CD8-positive, alpha-beta memory T cell (primary cell): ENCODE measurements at regions not wholly inside any gene's neighbourhood (a gene's known extent, or its start where the extent isn't known, plus 50 kb on each side); places are given as distances from the start of the nearest gene placed in this dataset.

Source experiments
- CTCF ChIA-PET: fragments of 350-600 bp; sonication (Branson Sonifier 250); formaldehyde crosslinking; loops from one replicate; lab custom pipeline; 2021; ENCODE audit warnings: antibody characterized with exemption; lab: Charles Lee
- POLR2A ChIA-PET: fragments of 350-600 bp; sonication (Branson Sonifier 250); formaldehyde crosslinking; loops from one replicate; lab custom pipeline; 2021; ENCODE audit warnings: antibody characterized with exemption; lab: Charles Lee
- DNase-seq, 5 donors: peaks; one replicate each; pipeline versions ENCODE4 v3.0.0 to v3.0.0-alpha.2; 2020 to 2022; ENCODE audit warnings: mixed read lengths in 1 of 5
- H3K27ac ChIP-seq: one replicate; pipeline ENCODE4 v1.7.0; 2013; ENCODE audit warnings: low read depth, mild to moderate bottlenecking, low read length, moderate library complexity
- H3K27me3 ChIP-seq: 2 replicates; pipeline ENCODE4 v1.7.0; 2013; ENCODE audit warnings: low read length, mild to moderate bottlenecking; ENCODE audit not compliant: insufficient read depth, poor library complexity, severe bottlenecking
- H3K36me3 ChIP-seq: 2 replicates; pipeline ENCODE4 v1.7.0; 2013; ENCODE audit warnings: mild to moderate bottlenecking, low read length, moderate library complexity; ENCODE audit not compliant: insufficient read depth
- H3K4me1 ChIP-seq: 2 replicates; pipeline ENCODE4 v1.7.0; 2013; ENCODE audit warnings: mild to moderate bottlenecking, low read length, moderate library complexity; ENCODE audit not compliant: insufficient read depth
- H3K4me3 ChIP-seq: 2 replicates; pipeline ENCODE4 v1.7.0; 2013; ENCODE audit warnings: mild to moderate bottlenecking, low read length
- H3K9me3 ChIP-seq: 2 replicates; pipeline ENCODE4 v1.7.0; 2013; ENCODE audit warnings: mild to moderate bottlenecking, low read length
- H3K27ac Mint-ChIP-seq, 8 donors: one replicate each; pipeline ENCODE4 v1.8.0; 2020 to 2021; ENCODE audit warnings: mixed read lengths in 8 of 8, mild to moderate bottlenecking in 6 of 8, inconsistent platforms in 3 of 8, moderate library complexity in 3 of 8
- H3K27me3 Mint-ChIP-seq, 2 donors: one replicate each; pipeline ENCODE4 v1.8.0; 2020 to 2021; ENCODE audit warnings: mixed read lengths in 2 of 2, mild to moderate bottlenecking in 1 of 2, moderate library complexity in 1 of 2
- H3K36me3 Mint-ChIP-seq, 3 donors: one replicate each; pipeline ENCODE4 v1.8.0; 2020 to 2021; ENCODE audit warnings: mixed read lengths in 3 of 3, inconsistent platforms in 1 of 3, mild to moderate bottlenecking in 1 of 3
- H3K4me1 Mint-ChIP-seq, 3 donors: one replicate each; pipeline ENCODE4 v1.8.0; 2020 to 2021; ENCODE audit warnings: mixed read lengths in 3 of 3, inconsistent platforms in 1 of 3, mild to moderate bottlenecking in 1 of 3
- H3K4me3 Mint-ChIP-seq, 7 donors: one replicate each; pipeline ENCODE4 v1.8.0; 2020 to 2021; ENCODE audit warnings: mixed read lengths in 7 of 7, mild to moderate bottlenecking in 6 of 7, moderate library complexity in 4 of 7, inconsistent platforms in 2 of 7
- H3K9me3 Mint-ChIP-seq, 5 donors: one replicate each; pipeline ENCODE4 v1.8.0; 2020 to 2022; ENCODE audit warnings: mixed read lengths in 5 of 5, mild to moderate bottlenecking in 3 of 5, moderate library complexity in 2 of 5, inconsistent platforms in 1 of 5

DNA sequence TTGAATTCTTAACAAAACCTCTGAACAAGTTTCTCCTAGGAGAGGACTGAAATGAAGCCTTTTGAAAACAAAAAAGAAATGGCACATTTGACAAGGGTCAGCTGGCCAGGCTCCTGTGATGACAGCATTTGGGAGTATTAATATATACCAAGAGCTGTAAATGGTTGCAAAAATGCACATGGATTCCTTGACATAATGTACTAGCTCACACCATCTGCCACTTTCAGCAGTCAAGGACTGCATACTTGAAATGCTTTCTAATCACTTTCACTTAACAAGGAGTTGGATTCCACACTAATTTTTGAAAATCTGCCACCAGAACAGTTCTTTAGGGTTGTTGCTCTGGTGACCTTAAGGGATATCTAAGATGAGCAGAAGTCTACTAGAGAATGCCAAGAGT lies 236.7 kb upstream of the TOX3 start:
- POLR2A ChIA-PET: no interaction called here
- H3K4me3 Mint-ChIP-seq: no peak overlapping the region
- H3K27me3 Mint-ChIP-seq: peaks cover 0 to 6% of the 10 kb centered on the region in 2 donors
- Histone ChIP-seq H3K9me3 (no peaks in the 10 kb centered on the region), H3K4me3 (no peak overlapping the region), H3K36me3 (no peaks in the 10 kb centered on the region), H3K4me1 (no peaks in the 10 kb centered on the region), H3K27me3 (no peaks in the 10 kb centered on the region), H3K27ac (no peak overlapping the region)
- no peaks in the 10 kb centered on the region for H3K36me3 Mint-ChIP-seq
- no peaks in the 10 kb centered on the region for H3K9me3 Mint-ChIP-seq
- no peaks in the 10 kb centered on the region for H3K4me1 Mint-ChIP-seq
- H3K27ac Mint-ChIP-seq: no peak overlapping the region
- DNase-seq: no peak
- CTCF ChIA-PET: no interaction called here

DNA sequence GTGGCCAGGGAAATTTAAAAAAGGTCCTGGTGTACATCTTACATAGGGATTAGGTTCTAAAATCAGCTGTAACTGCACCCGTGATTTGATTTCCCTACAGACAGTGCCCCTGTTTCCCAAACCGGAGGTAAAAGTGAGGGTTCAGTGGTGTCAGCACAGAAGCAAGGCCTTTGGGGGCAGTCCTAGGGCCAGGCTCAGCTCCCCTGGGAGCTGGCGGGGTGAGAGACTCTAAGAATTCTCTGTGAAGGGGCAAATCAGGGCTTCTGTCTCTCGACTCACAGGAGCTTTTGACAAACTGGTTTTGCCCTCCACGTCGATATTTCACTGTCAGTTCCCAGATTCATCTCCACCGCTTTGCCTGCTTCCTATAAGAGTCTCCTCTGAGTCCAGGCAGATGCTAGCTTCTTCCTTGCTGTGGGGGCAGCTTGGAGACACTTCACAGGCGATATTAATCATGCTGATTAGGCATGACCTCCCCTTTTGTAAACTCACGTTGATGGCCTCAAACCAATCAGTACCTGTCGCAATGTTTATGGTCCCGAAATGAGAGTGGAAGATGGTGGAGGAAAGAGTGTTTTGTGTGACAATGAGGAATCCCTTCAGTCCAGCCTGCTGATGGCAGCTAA lies 234.2 kb upstream of the TOX3 start:
- no peak overlapping the region for H3K27ac ChIP-seq
- no peaks in the 10 kb centered on the region for H3K4me1 ChIP-seq
- no peaks in the 10 kb centered on the region for H3K27me3 ChIP-seq
- no peak overlapping the region for H3K4me3 ChIP-seq
- no peaks in the 10 kb centered on the region for H3K36me3 ChIP-seq
- POLR2A ChIA-PET: no interaction called here
- no peak for DNase-seq
- Mint-ChIP-seq H3K27ac (no peak overlapping the region), H3K27me3 (peaks cover 0 to 6% of the 10 kb centered on the region in 2 donors), H3K9me3 (no peaks in the 10 kb centered on the region), H3K36me3 (no peaks in the 10 kb centered on the region), H3K4me1 (no peaks in the 10 kb centered on the region), H3K4me3 (no peak overlapping the region)
- no peaks in the 10 kb centered on the region for H3K9me3 ChIP-seq
- CTCF ChIA-PET: no interaction called here

DNA sequence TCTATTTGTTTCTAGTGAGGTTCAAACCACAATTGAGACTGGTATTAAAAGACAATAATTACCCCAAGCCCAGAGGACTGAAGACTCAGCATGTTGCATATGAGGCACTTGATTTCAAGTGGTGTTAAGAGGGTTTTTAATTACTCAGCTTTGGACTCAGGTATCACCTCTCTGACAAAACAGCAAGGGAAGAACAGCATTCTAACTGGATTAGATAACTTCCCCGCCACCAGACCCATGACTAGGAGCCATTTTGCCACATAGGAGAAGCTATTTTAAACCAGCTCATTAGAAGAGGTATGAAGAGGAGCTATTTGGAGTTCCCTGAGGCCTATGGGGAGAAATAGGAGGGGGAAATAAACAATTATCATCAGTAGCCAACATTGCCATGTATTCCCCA lies 226.1 kb upstream of the TOX3 start:
- H3K9me3 Mint-ChIP-seq: peaks cover 0 to 3% (median 0%) of the 10 kb centered on the region in 5 donors
- Histone ChIP-seq H3K27ac (no peak overlapping the region), H3K4me3 (no peak overlapping the region), H3K9me3 (no peaks in the 10 kb centered on the region), H3K36me3 (no peaks in the 10 kb centered on the region), H3K27me3 (no peaks in the 10 kb centered on the region), H3K4me1 (no peaks in the 10 kb centered on the region)
- H3K4me3 Mint-ChIP-seq: no peak overlapping the region
- H3K36me3 Mint-ChIP-seq: no peaks in the 10 kb centered on the region
- H3K27me3 Mint-ChIP-seq: peaks cover 4 to 5% of the 10 kb centered on the region in 2 donors
- DNase-seq: no peak
- CTCF ChIA-PET: no interaction called here
- H3K4me1 Mint-ChIP-seq: no peaks in the 10 kb centered on the region
- POLR2A ChIA-PET: no interaction called here
- H3K27ac Mint-ChIP-seq: no peak overlapping the region

DNA sequence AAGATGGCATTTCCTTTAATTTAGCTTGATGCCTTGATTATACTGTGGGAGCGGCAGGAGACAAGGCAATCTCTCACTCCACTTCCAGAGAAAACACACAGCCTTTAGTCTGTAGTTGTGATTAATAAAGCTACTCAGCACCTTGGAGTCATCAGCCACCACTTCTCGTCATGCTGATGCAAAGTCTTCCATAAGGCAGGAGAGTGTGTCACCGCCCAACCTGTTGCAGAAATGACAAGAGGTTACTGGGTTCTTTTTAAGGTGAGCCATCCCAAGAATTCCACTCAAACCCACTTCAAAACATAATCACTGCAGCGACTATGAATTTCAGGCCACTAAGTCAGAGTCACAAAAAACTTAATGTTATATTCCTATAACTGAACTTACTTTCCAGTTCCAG lies 223.9 kb upstream of the TOX3 start:
- H3K9me3 ChIP-seq: no peaks in the 10 kb centered on the region
- Mint-ChIP-seq H3K4me3 (no peak overlapping the region), H3K27ac (no peak overlapping the region), H3K9me3 (peaks cover 0 to 3% (median 0%) of the 10 kb centered on the region in 5 donors), H3K36me3 (no peaks in the 10 kb centered on the region), H3K27me3 (peaks cover 4 to 5% of the 10 kb centered on the region in 2 donors), H3K4me1 (no peaks in the 10 kb centered on the region)
- H3K4me3 ChIP-seq: no peak overlapping the region
- no peaks in the 10 kb centered on the region for H3K36me3 ChIP-seq
- CTCF ChIA-PET: no interaction called here
- POLR2A ChIA-PET: no interaction called here
- H3K27me3 ChIP-seq: no peaks in the 10 kb centered on the region
- no peak for DNase-seq
- no peaks in the 10 kb centered on the region for H3K4me1 ChIP-seq
- H3K27ac ChIP-seq: no peak overlapping the region

DNA sequence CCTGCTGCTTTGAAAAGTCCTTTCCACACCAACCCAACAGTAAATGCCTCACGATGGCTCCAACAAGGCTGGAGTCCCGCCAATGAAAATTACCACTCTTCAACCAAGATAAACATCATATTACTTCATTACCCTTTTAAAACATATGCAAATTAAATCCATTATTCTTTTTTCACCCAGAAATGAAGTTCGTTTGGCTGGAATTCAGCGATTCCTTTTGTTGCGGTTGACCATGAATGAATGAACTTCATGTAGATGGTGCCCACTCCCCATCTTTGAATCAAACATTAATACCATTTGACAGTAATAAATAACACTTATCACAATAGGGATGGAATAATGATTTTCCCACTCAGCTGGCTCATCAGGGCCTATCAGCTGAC lies 211.5 kb upstream of the TOX3 start:
- Histone ChIP-seq H3K36me3 (no peaks in the 10 kb centered on the region), H3K9me3 (no peaks in the 10 kb centered on the region), H3K4me3 (no peak overlapping the region), H3K4me1 (no peaks in the 10 kb centered on the region), H3K27me3 (no peaks in the 10 kb centered on the region), H3K27ac (no peak overlapping the region)
- POLR2A ChIA-PET: no interaction called here
- Mint-ChIP-seq H3K36me3 (no peaks in the 10 kb centered on the region), H3K27me3 (no peaks in the 10 kb centered on the region), H3K9me3 (peaks cover 0 to 2% (median 0%) of the 10 kb centered on the region in 5 donors), H3K27ac (no peak overlapping the region), H3K4me3 (no peak overlapping the region), H3K4me1 (no peaks in the 10 kb centered on the region)
- CTCF ChIA-PET: no interaction called here
- no peak for DNase-seq

DNA sequence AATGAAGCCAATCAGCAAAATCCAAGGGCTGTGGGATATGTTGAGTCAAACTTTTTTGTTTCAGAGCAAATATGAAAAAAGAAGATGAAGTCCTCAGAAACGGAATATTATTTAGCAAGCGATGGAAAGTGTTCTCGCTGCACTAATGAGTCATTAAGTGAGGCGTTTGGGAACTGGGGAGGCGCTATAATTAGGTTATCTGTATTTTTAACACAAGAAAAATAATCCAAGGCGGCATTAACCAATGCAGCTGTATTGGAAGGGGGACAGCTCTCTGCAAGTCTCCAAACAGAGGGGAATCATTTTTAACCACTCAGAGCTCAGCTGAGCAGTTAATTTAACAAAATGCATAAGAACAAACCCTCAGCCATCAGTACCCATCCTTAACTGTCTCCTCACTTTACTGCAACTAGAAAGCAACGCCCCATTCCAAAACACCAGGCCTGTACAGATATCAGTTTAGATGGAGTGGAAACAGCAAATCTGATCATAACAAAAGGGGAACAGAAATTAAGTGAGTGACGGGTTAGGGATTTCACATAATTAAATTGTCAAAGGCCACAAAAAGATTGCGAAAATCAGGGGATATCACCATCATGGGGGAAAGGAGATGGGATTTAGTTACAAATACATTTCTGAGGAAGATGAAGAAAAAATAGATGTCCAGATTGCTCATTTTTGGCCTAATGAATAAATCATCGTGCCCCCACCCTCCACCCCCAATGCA lies 211.0 kb upstream of the TOX3 start:
- Mint-ChIP-seq H3K27me3 (no peaks in the 10 kb centered on the region), H3K27ac (no peak overlapping the region), H3K4me3 (no peak overlapping the region), H3K36me3 (no peaks in the 10 kb centered on the region), H3K9me3 (peaks cover 0 to 2% (median 0%) of the 10 kb centered on the region in 5 donors), H3K4me1 (no peaks in the 10 kb centered on the region)
- Histone ChIP-seq H3K9me3 (no peaks in the 10 kb centered on the region), H3K27ac (no peak overlapping the region), H3K27me3 (no peaks in the 10 kb centered on the region), H3K4me3 (no peak overlapping the region), H3K36me3 (no peaks in the 10 kb centered on the region), H3K4me1 (no peaks in the 10 kb centered on the region)
- DNase-seq: no peak
- POLR2A ChIA-PET: no interaction called here
- CTCF ChIA-PET: no interaction called here

DNA sequence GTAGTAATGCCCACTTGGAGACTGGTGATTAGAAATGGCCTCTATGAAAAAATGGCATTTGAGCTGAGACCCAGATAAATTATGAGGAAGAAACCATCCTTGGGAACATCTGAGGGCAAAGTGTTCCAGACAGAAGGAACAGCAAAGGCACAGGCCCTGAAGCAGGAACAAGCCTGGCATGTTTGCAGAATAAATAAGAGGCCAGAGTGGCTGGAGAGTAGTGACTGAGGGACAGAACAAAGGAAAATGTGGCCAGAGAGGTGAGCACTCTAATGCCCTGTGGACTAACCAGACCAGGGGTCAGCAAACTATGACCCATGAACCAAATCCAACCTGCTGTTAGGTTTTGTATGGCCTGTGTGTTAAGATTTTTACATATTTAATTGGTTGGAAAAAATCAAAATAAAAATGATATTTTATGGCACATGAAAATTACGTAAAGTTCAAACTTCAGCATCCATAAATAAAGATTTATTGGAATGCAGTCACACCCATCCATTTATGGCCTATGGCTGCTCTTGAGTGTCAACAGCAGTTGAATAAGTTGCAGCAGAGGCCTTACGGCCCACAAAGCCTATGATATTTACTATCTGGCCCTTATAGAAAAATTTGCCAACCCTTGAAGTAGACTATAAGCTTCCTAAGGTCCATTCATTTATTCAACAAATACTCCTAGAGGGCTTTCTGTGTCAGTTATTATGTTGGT lies 210.0 kb upstream of the TOX3 start:
- no peaks in the 10 kb centered on the region for H3K4me1 ChIP-seq
- no peaks in the 10 kb centered on the region for H3K9me3 ChIP-seq
- Mint-ChIP-seq H3K27ac (no peak overlapping the region), H3K27me3 (no peaks in the 10 kb centered on the region), H3K4me3 (no peak overlapping the region), H3K4me1 (no peaks in the 10 kb centered on the region), H3K36me3 (no peaks in the 10 kb centered on the region), H3K9me3 (peaks cover 0 to 2% (median 0%) of the 10 kb centered on the region in 5 donors)
- H3K36me3 ChIP-seq: no peaks in the 10 kb centered on the region
- no peak for DNase-seq
- no peak overlapping the region for H3K4me3 ChIP-seq
- no peak overlapping the region for H3K27ac ChIP-seq
- ChIA-PET CTCF (no interaction called here), POLR2A (no interaction called here)
- no peaks in the 10 kb centered on the region for H3K27me3 ChIP-seq

DNA sequence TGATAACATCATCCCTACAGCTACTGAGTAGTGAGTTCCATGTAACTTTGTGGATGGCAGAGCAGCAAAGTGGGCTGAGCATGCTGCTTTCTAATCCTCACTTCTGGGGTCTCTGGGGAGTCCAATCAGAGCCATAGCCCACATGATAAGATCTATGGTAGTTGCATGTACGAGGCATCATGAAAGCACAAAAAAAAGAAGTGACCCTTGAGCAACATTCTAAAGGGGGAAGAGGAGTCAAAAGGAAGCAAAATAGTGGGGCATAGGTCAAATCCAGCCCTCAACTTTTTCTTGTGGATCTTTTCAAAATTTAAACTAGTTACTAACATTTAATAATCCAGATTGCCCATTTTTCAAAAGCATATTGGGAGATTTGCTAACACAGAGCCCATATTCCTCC lies 208.5 kb upstream of the TOX3 start:
- H3K4me3 ChIP-seq: no peak overlapping the region
- Mint-ChIP-seq H3K4me1 (no peaks in the 10 kb centered on the region), H3K9me3 (no peaks in the 10 kb centered on the region), H3K27me3 (no peaks in the 10 kb centered on the region), H3K36me3 (no peaks in the 10 kb centered on the region), H3K27ac (no peak overlapping the region), H3K4me3 (no peak overlapping the region)
- H3K27me3 ChIP-seq: no peaks in the 10 kb centered on the region
- DNase-seq: no peak
- no peak overlapping the region for H3K27ac ChIP-seq
- no peaks in the 10 kb centered on the region for H3K9me3 ChIP-seq
- no peaks in the 10 kb centered on the region for H3K4me1 ChIP-seq
- POLR2A ChIA-PET: no interaction called here
- CTCF ChIA-PET: no interaction called here
- no peaks in the 10 kb centered on the region for H3K36me3 ChIP-seq
